Right lobe of liver (tissue), 4 donors: ENCODE measurements at regions not wholly inside any gene's neighbourhood (a gene's known extent, or its start where the extent isn't known, plus 50 kb on each side); places are given as distances from the start of the nearest gene placed in this dataset.

Experiments used
- CTCF ChIP-seq, 4 donors: fragments of 200-600 bp in 3 of 4; fragments of 450-650 bp in 1 of 4; IDR thresholded peaks; one replicate each; pipeline versions ENCODE4 v1.5.1 to v1.8.0; 2016 to 2022; ENCODE audit warnings: antibody characterized with exemption in 4 of 4, mild to moderate bottlenecking in 2 of 4
- POLR2A ChIP-seq: fragments of 450-650 bp; IDR thresholded peaks from one replicate; pipeline ENCODE4 v1.6.1; 2017; ENCODE audit warnings: antibody characterized with exemption, mild to moderate bottlenecking
- donor health status: DM: no; HTN: no; CAD: no.
- donor health status: DM: no; HTN: no; CAD: no.
- donor health status: DM: no; HTN: yes; CAD: no.

GRCh38 chr6:105982761-105983540, 103.2 kb upstream of the PRDM1 start:
- TF ChIP-seq CTCF (IDR thresholded peaks at IDR 0.05) = no peak
- no peak for TF ChIP-seq POLR2A
